Astrocyte (in vitro differentiated cells and primary cell): ENCODE measurements at regions not wholly inside any gene's neighbourhood (a gene's known extent, or its start where the extent isn't known, plus 50 kb on each side); places are given as distances from the start of the nearest gene placed in this dataset.

Source experiments
- DNase-seq: peaks from one replicate; pipeline ENCODE4 v3.0.0-alpha.2; 2010; ENCODE audit warnings: low read depth
- FAIRE-seq: peaks from 2 replicates; lab custom pipeline; 2011; peaks lifted over from hg19 to GRCh38; lab: Jason Lieb, UNC
- H2AFZ ChIP-seq: 2 replicates; pipeline ENCODE4 v1.6.0; 2012; ENCODE audit warnings: low read depth, low read length, inconsistent platforms
- H3K27ac ChIP-seq: 2 replicates; pipeline ENCODE4 v1.5.1; 2011; ENCODE audit warnings: low read depth, low read length, inconsistent platforms
- H3K27me3 ChIP-seq: 2 replicates; pipeline ENCODE4 v1.6.0; 2011; ENCODE audit warnings: low read length, inconsistent platforms; ENCODE audit not compliant: insufficient read depth
- H3K36me3 ChIP-seq: 2 replicates; pipeline ENCODE4 v1.5.1; 2011; ENCODE audit warnings: low read length, inconsistent platforms; ENCODE audit not compliant: insufficient read depth
- H3K4me1 ChIP-seq: 2 replicates; pipeline ENCODE4 v1.5.1; 2011; ENCODE audit warnings: low read length, inconsistent platforms; ENCODE audit not compliant: insufficient read depth
- H3K4me2 ChIP-seq: 2 replicates; pipeline ENCODE4 v1.6.0; 2012; ENCODE audit warnings: low read length, inconsistent platforms
- H3K4me3 ChIP-seq: 2 replicates; pipeline ENCODE4 v1.5.1; 2011; ENCODE audit warnings: low read depth, mild to moderate bottlenecking, low read length, inconsistent platforms; ENCODE audit not compliant: insufficient read depth
- H3K79me2 ChIP-seq: 2 replicates; pipeline ENCODE4 v1.6.0; 2012; ENCODE audit warnings: mild to moderate bottlenecking, low read length, inconsistent platforms; ENCODE audit not compliant: insufficient read depth
- H3K9ac ChIP-seq: 2 replicates; pipeline ENCODE4 v1.6.0; 2012; ENCODE audit warnings: mild to moderate bottlenecking, low read length, inconsistent platforms
- H3K9me3 ChIP-seq: 2 replicates; pipeline ENCODE4 v1.5.1; 2012; ENCODE audit warnings: low read depth, mild to moderate bottlenecking, low read length, inconsistent platforms; ENCODE audit not compliant: insufficient read depth
- H4K20me1 ChIP-seq: 2 replicates; pipeline ENCODE4 v1.6.0; 2012; ENCODE audit warnings: low read length, inconsistent platforms; ENCODE audit not compliant: insufficient read depth
- H3K27ac Mint-ChIP-seq: one replicate; pipeline ENCODE4 v1.8.0; 2021; ENCODE audit warnings: mild to moderate bottlenecking, mixed read lengths; ENCODE audit not compliant: unreplicated experiment
- H3K27me3 Mint-ChIP-seq: one replicate; pipeline ENCODE4 v1.8.0; 2021; ENCODE audit warnings: low read depth, mixed read lengths; ENCODE audit not compliant: unreplicated experiment
- H3K36me3 Mint-ChIP-seq: one replicate; pipeline ENCODE4 v1.8.0; 2021; ENCODE audit warnings: low read depth, mixed read lengths; ENCODE audit not compliant: unreplicated experiment
- H3K4me1 Mint-ChIP-seq: one replicate; pipeline ENCODE4 v1.8.0; 2021; ENCODE audit warnings: low read depth, mixed read lengths; ENCODE audit not compliant: unreplicated experiment
- H3K4me3 Mint-ChIP-seq: one replicate; pipeline ENCODE4 v1.8.0; 2021; ENCODE audit warnings: mild to moderate bottlenecking, moderate library complexity, mixed read lengths; ENCODE audit not compliant: unreplicated experiment
- H3K9me3 Mint-ChIP-seq: one replicate; pipeline ENCODE4 v1.8.0; 2021; ENCODE audit warnings: mild to moderate bottlenecking, mixed read lengths; ENCODE audit not compliant: unreplicated experiment
- EZH2 ChIP-seq: IDR thresholded peaks from 2 replicates; pipeline ENCODE4 v1.6.1; 2012; ENCODE audit warnings: mild to moderate bottlenecking, low read length, inconsistent platforms; ENCODE audit not compliant: insufficient read depth
- TF ChIP-seq, protein P1 (sequence below): IDR thresholded peaks from 2 replicates; pipeline ENCODE4 v1.5.1; 2011; ENCODE audit warnings: low read depth, mild to moderate bottlenecking, inconsistent platforms, low read length, moderate library complexity; ENCODE audit not compliant: insufficient read depth

DNA sequence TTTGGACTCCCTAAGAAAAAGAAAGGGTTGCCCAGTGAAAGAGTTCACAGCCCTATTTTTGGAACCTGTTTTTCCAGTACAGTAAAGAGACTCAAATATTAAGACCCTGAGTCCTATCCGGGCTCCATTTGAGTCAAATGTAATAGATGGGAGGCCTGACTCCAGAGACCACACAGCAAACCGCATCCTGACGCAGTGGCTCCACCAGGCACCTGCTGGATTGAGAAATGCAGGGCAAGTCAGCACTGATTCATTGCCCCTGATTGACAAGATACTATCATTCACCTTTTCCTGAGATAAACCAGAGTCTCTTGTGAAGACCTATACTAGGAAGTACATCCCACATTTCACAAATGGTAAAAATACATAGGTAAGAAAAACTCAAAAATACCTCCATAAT lies 715.7 kb upstream of the SOX9 start:
- Mint-ChIP-seq H3K4me1 (peaks cover 8% of the 10 kb centered on the region), H3K27me3 (no peaks in the 10 kb centered on the region), H3K27ac (no peak overlapping the region), H3K36me3 (no peaks in the 10 kb centered on the region), H3K9me3 (no peaks in the 10 kb centered on the region), H3K4me3 (no peak overlapping the region)
- no peaks in the 10 kb centered on the region for H4K20me1 ChIP-seq
- H3K79me2 ChIP-seq, result no peaks in the 10 kb centered on the region
- H3K4me3 ChIP-seq, result no peak overlapping the region
- no peak overlapping the region for H3K4me2 ChIP-seq
- no peak overlapping the region for H3K27ac ChIP-seq
- no peak for DNase-seq
- TF ChIP-seq EZH2, result no peak
- TF ChIP-seq, protein P1, sequence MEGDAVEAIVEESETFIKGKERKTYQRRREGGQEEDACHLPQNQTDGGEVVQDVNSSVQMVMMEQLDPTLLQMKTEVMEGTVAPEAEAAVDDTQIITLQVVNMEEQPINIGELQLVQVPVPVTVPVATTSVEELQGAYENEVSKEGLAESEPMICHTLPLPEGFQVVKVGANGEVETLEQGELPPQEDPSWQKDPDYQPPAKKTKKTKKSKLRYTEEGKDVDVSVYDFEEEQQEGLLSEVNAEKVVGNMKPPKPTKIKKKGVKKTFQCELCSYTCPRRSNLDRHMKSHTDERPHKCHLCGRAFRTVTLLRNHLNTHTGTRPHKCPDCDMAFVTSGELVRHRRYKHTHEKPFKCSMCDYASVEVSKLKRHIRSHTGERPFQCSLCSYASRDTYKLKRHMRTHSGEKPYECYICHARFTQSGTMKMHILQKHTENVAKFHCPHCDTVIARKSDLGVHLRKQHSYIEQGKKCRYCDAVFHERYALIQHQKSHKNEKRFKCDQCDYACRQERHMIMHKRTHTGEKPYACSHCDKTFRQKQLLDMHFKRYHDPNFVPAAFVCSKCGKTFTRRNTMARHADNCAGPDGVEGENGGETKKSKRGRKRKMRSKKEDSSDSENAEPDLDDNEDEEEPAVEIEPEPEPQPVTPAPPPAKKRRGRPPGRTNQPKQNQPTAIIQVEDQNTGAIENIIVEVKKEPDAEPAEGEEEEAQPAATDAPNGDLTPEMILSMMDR, result no peak
- H2AFZ ChIP-seq, result no peak overlapping the region
- FAIRE-seq, result no peak
- H3K9me3 ChIP-seq, result no peaks in the 10 kb centered on the region
- no peak overlapping the region for H3K9ac ChIP-seq
- H3K27me3 ChIP-seq, result no peaks in the 10 kb centered on the region
- no peaks in the 10 kb centered on the region for H3K36me3 ChIP-seq
- peaks cover 6% of the 10 kb centered on the region for H3K4me1 ChIP-seq

DNA sequence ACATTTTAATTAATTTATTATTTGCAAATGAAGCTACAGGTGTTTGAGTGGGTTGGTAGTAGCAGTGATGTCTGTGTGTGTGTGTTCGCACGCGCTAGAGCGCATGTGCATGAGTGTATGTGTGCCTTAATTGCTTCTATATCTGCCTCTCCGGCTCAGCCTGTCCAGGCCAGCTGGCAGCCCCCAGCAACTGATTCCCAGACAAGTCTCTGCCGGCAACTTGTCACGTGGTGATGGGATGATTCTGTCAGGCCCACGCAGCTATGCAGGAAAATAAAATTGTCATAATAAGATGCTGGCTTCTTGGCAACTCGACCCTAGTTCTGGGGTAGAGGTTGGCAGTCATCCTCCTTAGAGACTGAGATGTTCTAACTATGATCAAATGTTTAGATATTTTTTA lies 712.8 kb upstream of the SOX9 start:
- Histone ChIP-seq H3K9me3 (no peaks in the 10 kb centered on the region), H3K27ac (no peak overlapping the region), H3K4me2 (no peak overlapping the region), H3K79me2 (no peaks in the 10 kb centered on the region), H2AFZ (no peak overlapping the region), H4K20me1 (no peaks in the 10 kb centered on the region), H3K36me3 (no peaks in the 10 kb centered on the region), H3K9ac (no peak overlapping the region), H3K4me1 (peaks cover 11% of the 10 kb centered on the region), H3K27me3 (no peaks in the 10 kb centered on the region), H3K4me3 (no peak overlapping the region)
- Mint-ChIP-seq H3K4me3 (no peak overlapping the region), H3K27ac (no peak overlapping the region), H3K36me3 (no peaks in the 10 kb centered on the region), H3K9me3 (no peaks in the 10 kb centered on the region), H3K27me3 (no peaks in the 10 kb centered on the region), H3K4me1 (peaks cover 14% of the 10 kb centered on the region)
- no peak for FAIRE-seq
- TF ChIP-seq, protein P1, result no peak
- no peak for TF ChIP-seq EZH2
- no peak for DNase-seq

DNA sequence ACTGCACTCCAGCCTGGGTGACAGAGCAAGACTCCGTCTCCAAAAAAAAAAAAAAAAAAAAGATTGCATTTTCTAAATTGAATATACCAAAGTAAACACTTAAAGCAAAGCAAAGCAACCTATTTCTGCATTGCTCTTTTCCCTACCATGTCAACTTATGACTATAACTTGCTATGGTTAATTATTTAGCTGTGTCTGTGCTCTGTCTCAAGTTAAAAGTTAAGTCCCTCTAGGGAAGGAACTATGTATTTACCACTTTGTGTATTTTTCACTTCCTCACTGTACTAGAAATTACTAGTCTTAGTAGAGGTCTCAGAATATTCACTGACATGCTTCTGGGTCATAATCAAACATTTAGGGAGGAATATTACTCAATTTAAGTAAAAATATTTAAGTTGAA lies 711.7 kb upstream of the SOX9 start:
- Histone ChIP-seq H3K9ac (no peak overlapping the region), H3K4me2 (no peak overlapping the region), H4K20me1 (no peaks in the 10 kb centered on the region), H3K4me3 (no peak overlapping the region), H3K79me2 (no peaks in the 10 kb centered on the region), H3K9me3 (no peaks in the 10 kb centered on the region), H3K4me1 (peaks cover 21% of the 10 kb centered on the region), H2AFZ (no peak overlapping the region), H3K36me3 (no peaks in the 10 kb centered on the region), H3K27ac (no peak overlapping the region), H3K27me3 (no peaks in the 10 kb centered on the region)
- H3K36me3 Mint-ChIP-seq, result no peaks in the 10 kb centered on the region
- FAIRE-seq (no peak), DNase-seq (no peak)
- TF ChIP-seq, protein P1, result no peak
- no peak for TF ChIP-seq EZH2
- peaks cover 26% of the 10 kb centered on the region for H3K4me1 Mint-ChIP-seq
- no peaks in the 10 kb centered on the region for H3K9me3 Mint-ChIP-seq
- H3K27me3 Mint-ChIP-seq, result no peaks in the 10 kb centered on the region
- H3K27ac Mint-ChIP-seq, result no peak overlapping the region
- H3K4me3 Mint-ChIP-seq, result no peak overlapping the region
